ENCODE measurements at regions not wholly inside any gene's neighbourhood (a gene's known extent, or its start where the extent isn't known, plus 50 kb on each side); places are given as distances from the start of the nearest gene placed in this dataset.

DNA sequence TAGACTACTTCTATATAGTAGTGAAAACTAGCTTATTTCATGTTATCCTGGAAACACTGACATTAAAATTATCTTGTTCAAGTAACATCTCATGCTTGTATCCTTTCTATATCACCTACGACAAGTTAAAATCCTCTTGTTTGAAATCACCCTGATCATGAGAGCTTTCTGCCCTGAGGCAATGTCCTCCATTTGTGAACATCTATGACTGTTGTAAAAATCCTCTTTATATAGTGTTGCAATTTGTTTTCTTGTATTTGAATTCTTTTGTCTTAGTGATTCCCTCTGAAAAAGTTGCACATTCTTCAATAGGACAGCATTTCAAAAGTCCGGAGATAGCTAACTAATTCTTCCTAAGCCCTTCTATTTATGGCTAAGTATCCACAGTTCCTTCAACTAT, 480.3 kb downstream of the NSUN3 start:
- in situ Hi-C loops (cut with HindIII; ENCODE audit: low sequenced_read_pairs), result no loop called here
- no peak overlapping the region for H3K4me3 ChIP-seq (ENCODE audit: low read depth, low read length)
- TF ChIP-seq, protein P1, sequence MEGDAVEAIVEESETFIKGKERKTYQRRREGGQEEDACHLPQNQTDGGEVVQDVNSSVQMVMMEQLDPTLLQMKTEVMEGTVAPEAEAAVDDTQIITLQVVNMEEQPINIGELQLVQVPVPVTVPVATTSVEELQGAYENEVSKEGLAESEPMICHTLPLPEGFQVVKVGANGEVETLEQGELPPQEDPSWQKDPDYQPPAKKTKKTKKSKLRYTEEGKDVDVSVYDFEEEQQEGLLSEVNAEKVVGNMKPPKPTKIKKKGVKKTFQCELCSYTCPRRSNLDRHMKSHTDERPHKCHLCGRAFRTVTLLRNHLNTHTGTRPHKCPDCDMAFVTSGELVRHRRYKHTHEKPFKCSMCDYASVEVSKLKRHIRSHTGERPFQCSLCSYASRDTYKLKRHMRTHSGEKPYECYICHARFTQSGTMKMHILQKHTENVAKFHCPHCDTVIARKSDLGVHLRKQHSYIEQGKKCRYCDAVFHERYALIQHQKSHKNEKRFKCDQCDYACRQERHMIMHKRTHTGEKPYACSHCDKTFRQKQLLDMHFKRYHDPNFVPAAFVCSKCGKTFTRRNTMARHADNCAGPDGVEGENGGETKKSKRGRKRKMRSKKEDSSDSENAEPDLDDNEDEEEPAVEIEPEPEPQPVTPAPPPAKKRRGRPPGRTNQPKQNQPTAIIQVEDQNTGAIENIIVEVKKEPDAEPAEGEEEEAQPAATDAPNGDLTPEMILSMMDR (IDR thresholded peaks at IDR 0.05; ENCODE audit: low read depth, low read length, missing control alignments), result no peak
- no peak for DNase-seq (ENCODE audit: low read depth)

GRCh38 chr3:94544131-94544789, 481.4 kb downstream of the NSUN3 start:
- in situ Hi-C loops (cut with HindIII; ENCODE audit: low sequenced_read_pairs), result no loop called here
- TF ChIP-seq, protein P1 (IDR thresholded peaks at IDR 0.05; ENCODE audit: low read depth, low read length, missing control alignments), result no peak
- H3K4me3 ChIP-seq (ENCODE audit: low read depth, low read length), result no peak overlapping the region
- no peak for DNase-seq (ENCODE audit: low read depth)

- TF ChIP-seq, protein P1 (IDR thresholded peaks at IDR 0.05; ENCODE audit: low read depth, low read length, missing control alignments), result no peak
- no peak overlapping the region for H3K4me3 ChIP-seq (ENCODE audit: low read depth, low read length)
- in situ Hi-C loops (cut with HindIII; ENCODE audit: low sequenced_read_pairs), result no loop called here
- DNase-seq (ENCODE audit: low read depth), result no peak
These were observed 485.9 kb downstream of the NSUN3 start for GRCh38 chr3:94548581-94549316.

- DNase-seq (ENCODE audit: low read depth), result no peak
These were observed 498.2 kb downstream of the NSUN3 start for GRCh38 chr3:94561094-94561493.

DNA sequence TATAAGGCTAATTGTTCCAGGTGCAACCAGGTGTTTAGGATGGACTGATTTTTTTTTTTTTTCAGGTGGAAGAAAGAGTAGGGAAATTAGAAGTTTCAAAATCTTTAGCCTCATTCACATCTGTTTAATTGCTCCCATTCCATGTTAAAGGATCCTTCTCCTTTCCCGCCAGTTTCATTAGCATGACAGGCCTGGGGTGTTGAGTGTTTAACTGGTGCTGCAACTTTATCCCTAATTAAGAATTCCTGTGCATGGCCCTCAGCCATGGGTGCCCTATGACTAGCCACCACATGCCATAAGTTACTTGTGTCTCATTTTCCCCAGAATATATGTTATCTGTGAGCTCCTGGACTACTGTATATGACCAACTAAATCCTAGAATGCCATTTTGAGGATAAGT, 501.4 kb downstream of the NSUN3 start:
- TF ChIP-seq, protein P1 (IDR thresholded peaks at IDR 0.05; ENCODE audit: low read depth, low read length, missing control alignments), result no peak
- H3K4me3 ChIP-seq (ENCODE audit: low read depth, low read length), result no peak overlapping the region
- no peak for DNase-seq (ENCODE audit: low read depth)
- in situ Hi-C loops (cut with HindIII; ENCODE audit: low sequenced_read_pairs), result no loop called here

More at GRCh38 chr3:94561094-94561493, 498.2 kb downstream of the NSUN3 start:
- in situ Hi-C loops (cut with HindIII; ENCODE audit: low sequenced_read_pairs), result no loop called here
- no peak overlapping the region for H3K4me3 ChIP-seq (ENCODE audit: low read depth, low read length)
- TF ChIP-seq, protein P1 (IDR thresholded peaks at IDR 0.05; ENCODE audit: low read depth, low read length, missing control alignments), result no peak

DNA sequence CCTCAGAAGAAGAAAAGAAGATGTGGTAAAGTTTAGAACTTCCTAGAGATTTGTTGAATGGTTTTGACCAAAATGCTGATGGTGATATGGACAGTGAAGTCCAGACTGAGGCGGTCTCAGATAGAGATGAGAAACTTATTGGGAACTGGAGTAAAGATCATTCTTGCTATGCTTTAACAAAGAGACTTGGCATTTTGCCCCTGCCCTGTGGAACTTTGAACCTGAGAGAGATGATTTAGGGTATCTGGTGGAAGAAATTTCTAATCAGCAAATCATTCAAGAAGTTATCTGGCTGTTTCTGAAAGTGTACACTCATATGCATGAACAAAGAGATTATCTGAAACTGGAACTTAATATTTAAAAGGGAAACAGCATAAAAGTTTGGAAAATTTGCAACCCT, 505.2 kb downstream of the NSUN3 start:
- no peak overlapping the region for H3K4me3 ChIP-seq (ENCODE audit: low read depth, low read length)
- TF ChIP-seq, protein P1 (IDR thresholded peaks at IDR 0.05; ENCODE audit: low read depth, low read length, missing control alignments), result no peak
- in situ Hi-C loops (cut with HindIII; ENCODE audit: low sequenced_read_pairs), result no loop called here
- DNase-seq (ENCODE audit: low read depth), result no peak

Data from astrocyte of the cerebellum (primary cell).